SK-N-SH (cell line): ENCODE measurements at regions not wholly inside any gene's neighbourhood (a gene's known extent, or its start where the extent isn't known, plus 50 kb on each side); places are given as distances from the start of the nearest gene placed in this dataset.

Source experiments
- CTCF ChIA-PET: fragments of 300-600, 350-600 bp; formaldehyde crosslinking; extraction: SDS; loops from one replicate; lab custom pipeline; 2021; lab: Yijun Ruan, JAX
- POLR2A ChIA-PET: fragments of 350-600 bp; sonication (Branson Sonifier 250); formaldehyde crosslinking; extraction: SDS; loops from one replicate; lab custom pipeline; 2020; ENCODE audit warnings: antibody characterized with exemption, inconsistent platforms; lab: Yijun Ruan, JAX
- DNase-seq: peaks from one replicate; pipeline ENCODE4 v3.0.0; 2012
- H2AFZ ChIP-seq: fragments of 200-600 bp; sonication (generic); 2 replicates; pipeline ENCODE4 v1.8.1; 2016; ENCODE audit warnings: antibody characterized with exemption, mild to moderate bottlenecking, low read depth
- H3F3A ChIP-seq: fragments of 200-600 bp; sonication (generic); replicated peaks from 2 replicates; pipeline ENCODE3; 2016; ENCODE audit warnings: antibody characterized with exemption, mild to moderate bottlenecking; ENCODE audit not compliant: insufficient read depth
- H3K27ac ChIP-seq, 2 experiments: fragments of 200-500 bp in 1 of 2; fragments of 200-600 bp in 1 of 2; sonication (Bioruptor generic) in 1 of 2; sonication (generic), shearing (Covaris generic) in 1 of 2; 2 replicates each; pipeline versions ENCODE4 v1.5.1 to v1.6.1; 2014 to 2016; ENCODE audit warnings: low read depth in 2 of 2, inconsistent platforms in 1 of 2, low read length in 1 of 2, mild to moderate bottlenecking in 1 of 2, mixed read lengths in 1 of 2
- H3K27me3 ChIP-seq: fragments of 200-600 bp; sonication (generic), shearing (Covaris generic); 2 replicates; pipeline ENCODE4 v1.6.1; 2016; ENCODE audit warnings: mixed run types; ENCODE audit not compliant: insufficient read depth
- H3K36me3 ChIP-seq, 2 experiments: fragments of 200-500 bp in 1 of 2; fragments of 200-600 bp in 1 of 2; sonication (Bioruptor generic) in 1 of 2; sonication (generic) in 1 of 2; replicated peaks in 1 of 2; 2 replicates each; pipeline versions ENCODE3 to v1.5.1; 2014 to 2016; ENCODE audit warnings: low read length in 1 of 2, mild to moderate bottlenecking in 1 of 2; ENCODE audit not compliant: insufficient read depth in 2 of 2, control insufficient read depth in 1 of 2
- H3K4me1 ChIP-seq, 2 experiments: fragments of 200-500 bp in 1 of 2; fragments of 200-600 bp in 1 of 2; sonication (Bioruptor generic) in 1 of 2; sonication (generic), shearing (Covaris generic) in 1 of 2; 2 replicates each; pipeline versions ENCODE4 v1.5.1 to v1.6.1; 2014 to 2016; ENCODE audit warnings: low read depth in 1 of 2, low read length in 1 of 2, mixed run types in 1 of 2; ENCODE audit not compliant: insufficient read depth in 2 of 2, control insufficient read depth in 1 of 2
- H3K4me2 ChIP-seq: fragments of 200-600 bp; sonication (generic), shearing (Covaris generic); 2 replicates; pipeline ENCODE4 v1.6.1; 2017; ENCODE audit warnings: mixed run types
- H3K4me3 ChIP-seq, 2 experiments: fragments of 200-500 bp in 1 of 2; fragments of 200-600 bp in 1 of 2; sonication (Bioruptor generic) in 1 of 2; sonication (generic), shearing (Covaris generic) in 1 of 2; 2 replicates each; pipeline versions ENCODE4 v1.5.1 to v1.8.1; 2014 to 2016; ENCODE audit warnings: low read depth in 2 of 2, inconsistent platforms in 1 of 2, low read length in 1 of 2, mild to moderate bottlenecking in 1 of 2, mixed read lengths in 1 of 2, moderate library complexity in 1 of 2
- H3K79me2 ChIP-seq: fragments of 200-600 bp; sonication (generic); 2 replicates; pipeline ENCODE4 v1.8.1; 2017; ENCODE audit warnings: mild to moderate bottlenecking; ENCODE audit not compliant: insufficient read depth
- H3K9ac ChIP-seq: fragments of 200-600 bp; sonication (generic); 2 replicates; pipeline ENCODE4 v1.6.1; 2017; ENCODE audit warnings: mixed run types
- H3K9me2 ChIP-seq: fragments of 200-600 bp; sonication (generic); 2 replicates; pipeline ENCODE4 v1.6.1; 2017; ENCODE audit warnings: mixed run types
- H3K9me3 ChIP-seq: fragments of 200-600 bp; sonication (generic); 2 replicates; pipeline ENCODE4 v1.6.1; 2017; ENCODE audit warnings: mixed run types, mild to moderate bottlenecking, moderate library complexity
- H4K20me1 ChIP-seq: fragments of 200-600 bp; sonication (generic); 2 replicates; pipeline ENCODE4 v1.6.1; 2017; ENCODE audit warnings: mild to moderate bottlenecking, mixed run types; ENCODE audit not compliant: insufficient read depth
- EP300 ChIP-seq, 2 experiments: IDR thresholded peaks; 2 replicates each; pipeline versions ENCODE4 v1.4.0 to v1.6.1; 2012; ENCODE audit warnings: borderline replicate concordance in 1 of 2, low read depth in 1 of 2, low read length in 1 of 2
- EZH2phosphoT487 ChIP-seq: fragments of 200-600 bp; sonication (generic); IDR thresholded peaks from 2 replicates; pipeline ENCODE4 v1.6.1; 2017; ENCODE audit warnings: low read depth, mixed run types, mild to moderate bottlenecking, antibody characterized with exemption, moderate library complexity, borderline replicate concordance
- FOXM1 ChIP-seq: IDR thresholded peaks from 2 replicates; pipeline ENCODE4 v1.4.0; 2012; ENCODE audit warnings: low read depth, mild to moderate bottlenecking
- GABPA ChIP-seq: IDR thresholded peaks from 2 replicates; pipeline ENCODE4 v1.4.0; 2012; ENCODE audit warnings: low read depth, mild to moderate bottlenecking
- IRF3 ChIP-seq: fragments of 150-350 bp; IDR thresholded peaks from 2 replicates; pipeline ENCODE4 v1.6.1; 2016; ENCODE audit warnings: mild to moderate bottlenecking, low read depth, low read length
- MAX ChIP-seq: IDR thresholded peaks from 2 replicates; pipeline ENCODE4 v1.4.0; 2012; ENCODE audit warnings: low read depth
- MXI1 ChIP-seq: IDR thresholded peaks from 2 replicates; pipeline ENCODE4 v1.6.1; 2012; ENCODE audit warnings: mild to moderate bottlenecking, low read depth, low read length, improper control_type of control experiment
- NFIC ChIP-seq: IDR thresholded peaks from 2 replicates; pipeline ENCODE4 v1.4.0; 2012; ENCODE audit warnings: borderline replicate concordance
- POLR2AphosphoS5 ChIP-seq: IDR thresholded peaks from 2 replicates; pipeline ENCODE4 v1.6.1; 2012; ENCODE audit warnings: low read depth, low read length
- RAD21 ChIP-seq: IDR thresholded peaks from 2 replicates; pipeline ENCODE4 v1.6.1; 2012; ENCODE audit warnings: mild to moderate bottlenecking, low read length
- RCOR1 ChIP-seq: fragments of 150-350 bp; IDR thresholded peaks from 2 replicates; pipeline ENCODE4 v1.6.1; 2017; ENCODE audit warnings: antibody characterized with exemption, low read length
- RFX5 ChIP-seq: IDR thresholded peaks from 2 replicates; pipeline ENCODE4 v1.6.1; 2012; ENCODE audit warnings: mild to moderate bottlenecking, improper control_type of control experiment, low read length
- RXRA ChIP-seq: IDR thresholded peaks from 2 replicates; pipeline ENCODE4 v1.4.0; 2012; ENCODE audit warnings: low read depth, mild to moderate bottlenecking, borderline replicate concordance
- SIN3A ChIP-seq: IDR thresholded peaks from 2 replicates; pipeline ENCODE4 v1.6.1; 2012; ENCODE audit warnings: low read depth, mild to moderate bottlenecking, low read length, moderate library complexity, borderline replicate concordance
- SMC3 ChIP-seq: IDR thresholded peaks from 2 replicates; pipeline ENCODE4 v1.6.1; 2012; ENCODE audit warnings: low read depth, low read length, improper control_type of control experiment
- TAF1 ChIP-seq: IDR thresholded peaks from 2 replicates; pipeline ENCODE4 v1.6.1; 2012; ENCODE audit warnings: low read depth, mild to moderate bottlenecking, low read length, moderate library complexity, borderline replicate concordance
- TCF12 ChIP-seq: IDR thresholded peaks from 2 replicates; pipeline ENCODE4 v1.4.0; 2012
- TEAD4 ChIP-seq: IDR thresholded peaks from 2 replicates; pipeline ENCODE4 v1.4.0; 2012; ENCODE audit warnings: mild to moderate bottlenecking, borderline replicate concordance; ENCODE audit not compliant: insufficient read depth
- YY1 ChIP-seq: IDR thresholded peaks from 2 replicates; pipeline ENCODE4 v1.4.0; 2012; ENCODE audit warnings: low read depth, mild to moderate bottlenecking
- WGBS: methylation state at CpG from one replicate; pipeline ENCODE4 v1.1.6; 2017; ENCODE audit warnings: low lambda C conversion rate; 5-methylcytosine and 5-hydroxymethylcytosine counted together
- TF ChIP-seq, protein P1 (sequence below): IDR thresholded peaks from 2 replicates; pipeline ENCODE4; 2012

DNA sequence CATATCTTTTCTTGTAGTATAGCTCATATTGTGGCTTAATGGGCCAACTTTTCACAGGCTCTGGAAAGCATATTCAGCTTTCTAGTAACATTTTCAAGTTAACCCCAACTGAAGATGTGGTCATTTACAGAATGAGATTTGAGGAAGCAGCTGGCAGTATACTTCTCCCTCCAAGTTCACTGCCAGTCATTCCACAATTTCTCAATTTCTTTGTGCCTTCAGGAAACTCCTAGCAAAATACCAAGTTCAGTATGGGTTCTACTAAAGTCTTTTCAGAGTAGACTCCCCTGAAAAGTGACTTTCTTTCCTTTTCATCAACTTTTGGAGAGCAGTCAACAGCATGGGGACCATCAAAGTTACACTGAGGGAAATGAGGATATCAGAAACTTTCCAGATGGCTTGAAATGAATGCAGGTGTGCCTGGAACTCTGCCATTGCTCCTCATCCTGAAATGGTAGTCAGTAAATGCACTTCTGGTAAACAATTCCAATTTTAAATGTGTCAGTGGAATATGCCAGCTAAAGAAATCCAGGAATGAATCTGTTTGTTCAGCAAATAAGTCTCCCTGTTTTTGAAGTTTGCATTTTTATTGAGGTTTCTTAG lies 81.5 kb upstream of the TEX13D start:
- Histone ChIP-seq H3K4me3 (no peak overlapping the region), H3F3A (no peaks in the 10 kb centered on the region), H3K4me1 (no peaks in the 10 kb centered on the region), H3K9me2 (no peaks in the 10 kb centered on the region; the same call in 1 of the 2 replicates), H4K20me1 (no peaks in the 10 kb centered on the region), H3K79me2 (no peaks in the 10 kb centered on the region), H3K36me3 (no peaks in the 10 kb centered on the region), H2AFZ (no peak overlapping the region), H3K9ac (no peak overlapping the region), H3K4me2 (no peak overlapping the region), H3K27ac (no peak overlapping the region), H3K9me3 (peaks cover 2% of the 10 kb centered on the region; the same call in 1 of the 2 replicates), H3K27me3 (no peaks in the 10 kb centered on the region)
- POLR2A ChIA-PET: no interaction called here
- DNase-seq: no peak
- CTCF ChIA-PET: no interaction called here
- TF ChIP-seq MAX (no peak), IRF3 (no peak), FOXM1 (no peak), TAF1 (no peak), SIN3A (no peak), EZH2phosphoT487 (no peak), TCF12 (no peak), SMC3 (no peak), MXI1 (no peak), RAD21 (no peak)
- TF ChIP-seq, protein P1, sequence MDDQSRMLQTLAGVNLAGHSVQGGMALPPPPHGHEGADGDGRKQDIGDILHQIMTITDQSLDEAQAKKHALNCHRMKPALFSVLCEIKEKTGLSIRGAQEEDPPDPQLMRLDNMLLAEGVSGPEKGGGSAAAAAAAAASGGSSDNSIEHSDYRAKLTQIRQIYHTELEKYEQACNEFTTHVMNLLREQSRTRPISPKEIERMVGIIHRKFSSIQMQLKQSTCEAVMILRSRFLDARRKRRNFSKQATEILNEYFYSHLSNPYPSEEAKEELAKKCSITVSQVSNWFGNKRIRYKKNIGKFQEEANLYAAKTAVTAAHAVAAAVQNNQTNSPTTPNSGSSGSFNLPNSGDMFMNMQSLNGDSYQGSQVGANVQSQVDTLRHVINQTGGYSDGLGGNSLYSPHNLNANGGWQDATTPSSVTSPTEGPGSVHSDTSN: no peak

DNA sequence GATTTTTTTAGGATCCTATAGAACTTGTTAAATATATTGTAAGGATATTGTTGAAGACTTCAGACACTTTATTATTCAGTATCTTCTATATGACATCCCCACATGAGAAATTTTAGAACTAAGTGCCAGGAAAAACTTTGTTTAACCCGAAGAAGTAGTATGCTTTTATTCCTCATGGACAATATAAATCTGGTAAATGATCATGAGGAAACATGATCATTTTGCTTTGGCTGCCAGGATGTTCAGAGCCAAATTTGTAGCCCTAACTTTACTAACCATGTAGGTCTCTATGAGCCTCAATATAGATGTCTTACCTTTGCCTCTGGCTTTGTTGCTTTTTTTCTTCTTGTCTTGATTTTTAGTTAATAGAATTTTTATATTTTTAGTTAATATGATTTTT lies 77.8 kb upstream of the TEX13D start:
- no peak for TF ChIP-seq IRF3
- no peak for TF ChIP-seq GABPA
- TF ChIP-seq, protein P1: no peak
- no peak for TF ChIP-seq SMC3
- no peak for TF ChIP-seq EP300 (IDR thresholded peaks at IDR 0.05; ENCODE audit: borderline replicate concordance in 1 of 2, low read depth in 1 of 2, low read length in 1 of 2)
- no peak for TF ChIP-seq TEAD4
- no peak for TF ChIP-seq RCOR1
- no peak for TF ChIP-seq RXRA
- TF ChIP-seq POLR2AphosphoS5: no peak
- no peak for TF ChIP-seq NFIC
- no peak for TF ChIP-seq RAD21
- TF ChIP-seq YY1: no peak
- no peak for TF ChIP-seq EZH2phosphoT487
- no peak for TF ChIP-seq RFX5
- no peak for TF ChIP-seq MAX
- TF ChIP-seq TCF12: no peak
- CTCF ChIA-PET: no interaction called here

More for the DNA sequence above, 77.8 kb upstream of the TEX13D start:
- H3K4me3 ChIP-seq: no peak overlapping the region
- H3K4me1 ChIP-seq: no peaks in the 10 kb centered on the region
- no peak overlapping the region for H2AFZ ChIP-seq
- DNase-seq: no peak
- whole genome bisulfite sequencing: 17% methylated on average over 1 of the region's 1 CpG
- no peaks in the 10 kb centered on the region for H3K9me3 ChIP-seq
- no peaks in the 10 kb centered on the region for H3K27me3 ChIP-seq
- no peak overlapping the region for H3K9ac ChIP-seq
- H4K20me1 ChIP-seq: no peaks in the 10 kb centered on the region
- POLR2A ChIA-PET: no interaction called here
- no peaks in the 10 kb centered on the region for H3K9me2 ChIP-seq
- no peaks in the 10 kb centered on the region for H3K79me2 ChIP-seq
- no peak overlapping the region for H3K4me2 ChIP-seq
- H3K27ac ChIP-seq: no peak overlapping the region
- no peaks in the 10 kb centered on the region for H3F3A ChIP-seq
- no peaks in the 10 kb centered on the region for H3K36me3 ChIP-seq
